HG03097 (cell line): ENCODE measurements at regions not wholly inside any gene's neighbourhood (a gene's known extent, or its start where the extent isn't known, plus 50 kb on each side); places are given as distances from the start of the nearest gene placed in this dataset.
"Not testable (repeated sequence)": the region's sequence is repeated elsewhere in the genome, so short reads cannot be mapped to it uniquely, and the experiment has no call there.

Experiments used
- ATAC-seq: cut with Tn5 transposase; IDR thresholded peaks from one replicate; pipeline ENCODE4 v1.9.1; 2021; ENCODE audit not compliant: unreplicated experiment, low FRiP score

DNA sequence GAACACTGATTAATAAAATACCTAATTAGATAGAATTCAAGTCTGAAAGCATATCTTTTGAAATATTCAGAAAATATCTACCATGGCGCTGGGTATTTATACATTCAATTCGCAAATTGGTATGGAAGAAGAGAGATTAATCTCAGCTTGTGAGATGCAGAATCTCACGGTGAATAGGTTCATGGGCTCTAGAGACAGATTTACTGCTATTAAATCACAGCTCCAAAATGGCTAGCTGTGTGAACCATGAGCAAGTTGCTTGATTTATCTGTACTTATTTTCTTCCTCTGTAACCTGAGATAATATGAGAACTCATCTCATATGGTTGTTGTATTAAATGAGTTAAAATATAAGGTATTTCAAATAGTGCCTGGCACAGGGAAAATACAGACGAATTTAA lies 556.7 kb downstream of the FBXO15 start:
- no peak for ATAC-seq

DNA sequence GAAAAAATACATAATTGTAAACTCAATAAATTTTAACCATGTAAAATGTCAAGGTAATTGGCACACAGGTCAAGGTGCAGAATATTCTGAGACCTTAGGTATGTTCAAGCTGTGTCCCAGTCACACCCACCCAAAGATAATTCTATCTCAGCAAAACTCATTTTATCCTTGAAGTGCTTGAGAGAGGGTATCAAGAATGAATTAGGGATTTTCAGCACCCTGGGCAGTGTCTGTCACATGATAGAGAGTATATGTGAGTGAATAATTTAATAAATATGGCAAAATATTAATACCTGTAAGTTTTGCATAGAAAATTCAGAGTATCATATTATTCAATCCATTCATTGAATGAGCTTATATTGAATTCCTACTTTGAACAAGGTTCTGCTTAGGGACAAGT lies 567.9 kb downstream of the FBXO15 start:
- no peak for ATAC-seq

DNA sequence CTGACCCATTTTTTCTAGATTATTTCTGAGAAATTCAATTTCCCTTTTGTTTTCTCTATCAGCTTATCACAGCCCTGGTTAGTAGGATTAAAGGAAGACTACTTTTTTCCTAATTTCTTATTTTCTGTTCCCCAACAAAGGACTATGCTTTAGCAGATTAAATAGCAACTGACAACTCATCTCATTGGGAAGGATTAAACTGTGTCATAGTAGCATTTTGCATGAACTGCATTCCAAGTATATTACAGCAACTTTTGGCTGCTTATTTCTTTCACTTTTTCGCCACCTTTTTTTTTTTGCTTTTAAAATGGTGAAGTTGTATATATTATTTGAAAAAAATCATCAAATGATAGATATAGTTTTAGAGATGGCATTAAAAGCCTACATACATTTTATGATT lies 570.3 kb downstream of the FBXO15 start:
- ATAC-seq: no peak

DNA sequence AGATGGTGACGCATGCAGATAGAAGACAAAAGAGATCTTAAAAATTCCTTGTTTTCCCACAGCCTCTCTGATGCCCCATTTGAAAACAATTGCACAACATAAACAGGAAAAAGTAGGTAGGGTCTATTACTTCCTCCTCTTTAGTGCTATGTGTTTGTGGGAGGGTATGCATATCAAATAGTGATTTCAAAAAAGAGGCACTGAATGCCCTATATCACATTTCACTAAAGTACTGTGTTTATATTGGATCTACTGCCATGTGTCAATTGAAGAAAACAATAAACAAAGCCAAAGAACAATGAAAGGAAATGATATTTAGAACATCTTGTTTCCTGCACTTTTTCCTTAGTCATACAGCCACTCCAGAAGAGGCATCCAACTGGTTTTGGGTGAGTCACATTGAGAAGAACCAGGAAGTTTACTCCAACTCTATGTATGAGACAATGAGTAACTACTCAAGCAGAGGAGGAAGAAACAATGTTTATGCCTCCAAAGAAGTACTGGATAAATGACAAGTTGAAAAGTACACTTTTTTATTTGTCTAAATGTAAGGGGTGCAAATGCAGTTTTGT lies 583.6 kb downstream of the FBXO15 start:
- no peak for ATAC-seq

DNA sequence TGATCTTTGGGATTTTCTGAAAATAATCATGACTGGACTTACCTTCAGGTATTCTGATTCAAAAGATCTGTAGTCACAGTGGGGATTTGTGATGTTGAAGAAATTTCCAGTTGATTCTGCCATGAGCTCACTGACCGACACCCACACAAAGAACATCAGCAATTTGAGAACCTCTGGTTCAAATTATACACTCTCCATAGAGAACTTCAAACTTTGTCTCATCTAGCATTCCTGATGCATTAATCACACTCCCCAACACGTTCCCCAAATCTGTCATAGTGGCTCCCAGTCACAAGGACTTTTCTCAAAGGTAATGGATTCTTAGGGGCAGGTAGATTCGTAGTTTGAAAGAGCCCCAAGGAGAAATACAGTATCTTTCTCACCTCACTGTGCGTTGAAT lies 584.3 kb downstream of the FBXO15 start:
- no peak for ATAC-seq

DNA sequence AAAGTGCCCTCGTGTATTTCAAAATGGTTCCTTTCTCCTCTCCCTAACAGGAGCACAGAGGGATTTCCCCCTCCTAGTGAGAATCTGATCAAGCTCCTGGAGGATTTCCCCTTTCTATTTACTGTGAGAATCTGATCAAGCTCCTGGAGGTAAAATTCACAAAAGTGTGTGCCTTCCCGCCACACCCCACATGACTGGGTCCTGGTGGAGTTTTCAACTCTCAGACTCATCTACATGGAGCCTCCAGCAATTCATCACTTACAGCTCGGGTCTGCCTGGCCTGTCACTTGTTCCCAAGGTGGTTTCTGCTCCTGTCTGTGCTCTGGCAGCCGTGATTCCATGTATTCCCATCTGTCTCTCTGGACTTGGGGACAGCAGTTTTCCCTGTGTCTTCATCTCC lies 590.7 kb downstream of the FBXO15 start:
- no peak for ATAC-seq

DNA sequence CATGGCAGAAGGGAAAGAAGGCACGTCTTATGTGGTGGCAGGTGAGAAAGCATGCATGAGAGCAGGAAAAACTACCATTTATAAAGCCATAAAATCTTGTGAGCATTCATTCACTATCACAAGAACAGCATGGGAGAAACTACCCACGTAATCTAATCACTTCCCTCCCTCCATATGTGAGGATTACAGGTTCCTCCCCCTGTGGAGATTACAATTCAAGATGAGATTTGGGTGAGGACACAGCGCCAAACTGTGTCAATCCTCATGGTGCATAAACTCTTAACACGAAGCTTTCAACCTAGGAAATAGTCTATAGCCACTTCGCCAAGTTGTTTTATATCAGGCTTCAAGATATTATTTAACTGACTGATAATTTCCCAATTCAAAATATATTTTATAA lies 595.5 kb downstream of the FBXO15 start:
- no peak for ATAC-seq

DNA sequence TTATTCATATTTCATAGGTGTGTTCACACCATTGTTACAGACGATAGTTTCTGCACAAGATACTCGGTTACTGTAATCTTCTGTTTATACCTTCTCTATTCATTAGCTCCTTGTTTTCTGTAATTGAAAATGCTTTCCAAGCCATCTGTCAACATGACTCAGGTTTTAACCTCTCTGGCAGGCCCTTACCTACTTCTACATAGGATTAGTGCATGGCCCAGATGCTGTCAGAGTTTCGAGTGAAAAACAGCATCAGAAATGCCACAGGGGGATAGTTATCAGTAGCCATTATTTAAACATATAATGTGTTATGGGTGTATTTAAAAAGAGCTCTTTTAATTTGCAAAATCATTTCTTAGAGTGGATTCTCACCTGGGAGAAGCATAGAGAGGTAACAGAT lies 596.4 kb downstream of the FBXO15 start:
- ATAC-seq: no peak

DNA sequence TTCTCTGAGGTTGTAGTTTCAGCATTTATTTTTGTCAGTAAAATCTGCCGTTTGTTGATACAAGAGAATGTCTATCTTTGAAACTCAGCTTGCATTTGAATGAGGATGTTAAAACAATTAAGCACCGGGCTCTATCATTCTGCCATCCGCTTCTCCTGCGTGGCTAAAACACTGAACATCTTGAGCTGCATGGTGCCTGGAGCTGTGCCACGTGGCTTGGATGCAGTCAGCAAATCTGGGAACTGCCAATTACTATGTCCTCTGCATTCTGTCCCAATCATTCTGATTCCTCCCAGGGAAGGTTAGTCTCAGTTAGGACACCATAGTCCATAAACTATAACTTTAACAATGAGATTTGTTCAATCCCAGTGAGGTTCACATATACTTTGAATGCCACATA lies 598.4 kb downstream of the FBXO15 start:
- no peak for ATAC-seq

DNA sequence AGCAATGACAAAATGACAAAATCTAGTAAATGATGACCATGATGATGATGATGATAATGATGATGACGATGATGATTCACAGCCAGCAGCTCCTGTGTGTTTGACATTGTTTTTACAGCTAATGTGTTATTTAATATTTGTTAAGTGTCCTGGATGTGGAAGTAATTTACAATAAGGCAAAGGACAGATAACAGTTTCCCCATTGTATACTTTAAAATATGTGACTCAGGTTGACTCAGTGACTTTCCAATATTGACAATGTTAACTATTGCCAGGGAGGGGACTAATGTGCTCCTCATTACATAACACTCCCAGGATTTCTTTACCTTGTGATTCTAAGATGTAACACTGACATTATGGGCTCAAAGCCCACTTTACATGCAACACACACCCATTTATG lies 602.2 kb downstream of the FBXO15 start:
- no peak for ATAC-seq

DNA sequence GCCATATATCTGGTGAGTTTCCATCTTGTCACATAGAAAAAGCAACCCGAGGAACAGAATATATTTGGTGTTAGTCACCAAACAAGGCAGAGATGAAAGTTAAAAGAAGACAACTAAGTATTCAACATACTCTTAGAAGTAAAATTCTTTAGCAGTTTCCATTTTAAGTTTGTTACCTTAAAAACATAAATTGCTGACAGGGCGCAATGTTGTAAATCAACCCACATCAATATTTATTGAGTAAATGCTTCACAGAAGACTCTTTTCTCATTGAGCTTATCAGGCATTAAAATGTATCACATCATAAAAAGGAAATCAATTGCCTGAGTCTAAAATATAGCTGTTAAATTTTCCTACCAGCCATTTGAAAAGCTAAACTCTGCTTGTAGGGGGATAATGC lies 603.0 kb downstream of the FBXO15 start:
- no peak for ATAC-seq

DNA sequence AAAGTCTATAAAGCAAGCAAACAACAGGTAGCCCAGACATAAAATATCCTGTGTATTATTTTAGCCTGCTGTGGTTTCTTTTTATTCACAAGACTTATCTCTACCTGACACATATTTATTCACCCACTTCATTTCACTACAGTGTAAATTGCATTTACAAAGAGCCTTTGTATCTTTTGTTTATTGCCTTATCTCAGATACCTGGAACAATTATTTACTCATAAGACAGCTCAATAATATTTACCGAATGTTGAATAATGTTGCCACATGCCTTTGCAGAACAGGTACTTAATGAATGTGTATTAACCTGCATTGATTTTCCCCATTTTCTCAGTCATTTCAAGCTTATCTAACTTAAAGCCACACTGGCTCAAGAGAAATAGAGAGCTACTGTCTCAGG lies 603.6 kb downstream of the FBXO15 start:
- ATAC-seq: no peak

DNA sequence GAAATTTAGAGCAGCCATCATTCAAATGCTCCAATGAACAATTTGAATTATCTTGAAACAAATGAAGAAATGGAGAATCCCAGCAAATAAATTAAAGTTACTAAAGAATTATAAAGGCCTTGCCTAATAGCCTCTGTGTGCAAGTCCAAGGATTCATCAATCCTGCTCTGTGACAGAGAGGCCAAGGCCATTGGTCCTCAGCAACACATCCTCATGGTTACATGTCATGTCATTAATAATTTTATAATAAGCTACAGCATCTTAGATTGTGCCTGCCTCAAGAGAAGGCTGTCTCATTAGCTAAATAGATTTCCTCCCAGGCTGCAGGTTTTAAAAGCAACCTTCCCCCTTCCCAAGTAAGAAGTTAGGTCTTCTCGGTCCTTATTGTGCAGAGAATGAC lies 611.6 kb downstream of the FBXO15 start:
- ATAC-seq: no peak

DNA sequence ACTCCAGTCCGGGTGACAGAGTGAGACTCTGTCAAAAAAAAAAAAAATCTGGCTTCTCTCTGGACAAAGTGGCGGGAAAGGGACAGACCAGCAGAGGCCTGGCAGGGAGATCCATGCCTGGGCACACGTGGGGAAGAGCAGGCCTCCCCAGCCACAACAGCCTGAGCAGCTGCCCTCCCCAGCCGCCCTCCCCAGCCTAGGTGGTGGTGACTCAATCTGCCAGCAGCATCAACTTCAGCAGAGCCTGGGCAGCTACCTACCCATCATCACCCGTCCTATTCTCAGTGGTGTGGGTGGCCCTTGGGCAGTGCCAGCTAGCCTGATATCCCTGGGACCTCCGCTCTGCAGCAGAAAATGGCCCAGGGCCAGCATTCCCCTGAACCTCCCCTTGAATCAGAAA lies 612.4 kb downstream of the FBXO15 start:
- ATAC-seq: no peak

DNA sequence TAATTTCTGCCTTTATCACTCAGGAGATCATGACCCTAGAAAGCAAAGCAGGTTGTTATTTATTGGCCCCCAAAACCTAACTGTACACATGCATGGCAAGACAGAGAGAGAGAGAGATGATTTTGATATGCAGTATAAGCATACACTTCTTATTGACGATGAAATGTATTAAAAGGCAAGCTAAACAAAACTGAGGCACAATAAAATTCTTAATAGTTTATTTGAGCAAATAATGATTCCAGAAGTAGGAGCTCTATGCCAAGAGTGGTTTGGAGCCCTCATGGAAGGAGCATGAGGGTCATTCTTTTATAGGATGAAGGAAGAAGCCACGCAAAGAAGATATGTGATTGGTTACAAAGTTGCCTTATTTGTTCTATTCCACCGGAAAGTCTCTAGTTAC lies 616.0 kb downstream of the FBXO15 start:
- ATAC-seq: no peak

DNA sequence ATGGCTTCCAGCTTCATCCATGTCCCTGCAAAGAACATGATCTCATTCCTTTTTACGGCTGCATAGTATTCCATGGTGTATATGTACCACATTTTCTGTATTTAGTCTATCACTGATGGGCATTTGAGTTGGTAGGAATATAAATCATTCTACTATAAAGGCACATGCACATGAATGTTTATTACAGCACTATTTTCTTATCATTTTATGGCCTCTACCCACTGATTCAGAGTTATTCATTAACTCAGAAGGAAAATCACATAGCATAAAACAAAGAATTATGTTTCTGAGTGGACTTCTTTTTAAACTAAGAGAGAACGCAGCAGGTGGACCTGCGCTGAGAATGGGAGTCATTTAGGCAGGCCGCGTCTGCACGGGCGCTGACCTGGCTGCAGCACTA lies 619.6 kb downstream of the FBXO15 start:
- ATAC-seq: no peak

DNA sequence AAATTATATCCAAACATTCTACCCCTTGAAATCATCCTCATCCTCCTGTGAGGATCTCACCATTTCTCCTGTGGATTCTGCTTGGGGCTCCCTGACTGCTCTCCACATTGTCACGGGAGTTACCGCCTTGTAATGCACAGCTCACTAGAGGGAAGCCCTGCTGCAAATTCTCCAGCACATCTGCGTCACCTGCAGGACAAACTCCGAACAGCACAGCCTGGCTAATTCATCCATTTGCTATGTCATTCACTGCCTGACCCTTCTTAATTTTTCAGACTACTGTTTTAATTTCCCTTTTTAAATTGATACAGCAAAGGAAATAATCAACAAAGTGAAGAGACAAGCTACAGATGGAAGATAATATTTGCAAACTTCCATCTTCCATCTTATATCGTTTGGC lies 627.4 kb downstream of the FBXO15 start:
- no peak for ATAC-seq

DNA sequence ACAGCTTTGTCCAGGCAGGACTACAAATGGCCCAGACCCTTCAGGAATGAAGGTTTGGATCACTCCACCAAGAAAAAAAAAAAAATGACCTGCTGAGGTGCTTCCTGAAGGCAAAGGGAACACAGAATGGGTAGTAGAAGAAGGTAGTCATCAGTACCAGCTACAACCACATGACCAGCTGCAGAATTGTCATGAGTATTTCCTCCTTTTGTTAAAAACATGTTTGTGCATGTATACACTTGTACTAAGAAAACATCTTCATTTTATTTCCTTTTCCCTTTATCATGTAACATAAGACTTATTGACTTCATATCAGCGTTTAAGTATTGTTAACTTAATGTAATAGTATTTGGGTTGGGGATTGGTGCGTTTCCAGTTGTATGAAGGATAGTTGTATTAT lies 631.6 kb downstream of the FBXO15 start:
- ATAC-seq: not testable (repeated sequence)

DNA sequence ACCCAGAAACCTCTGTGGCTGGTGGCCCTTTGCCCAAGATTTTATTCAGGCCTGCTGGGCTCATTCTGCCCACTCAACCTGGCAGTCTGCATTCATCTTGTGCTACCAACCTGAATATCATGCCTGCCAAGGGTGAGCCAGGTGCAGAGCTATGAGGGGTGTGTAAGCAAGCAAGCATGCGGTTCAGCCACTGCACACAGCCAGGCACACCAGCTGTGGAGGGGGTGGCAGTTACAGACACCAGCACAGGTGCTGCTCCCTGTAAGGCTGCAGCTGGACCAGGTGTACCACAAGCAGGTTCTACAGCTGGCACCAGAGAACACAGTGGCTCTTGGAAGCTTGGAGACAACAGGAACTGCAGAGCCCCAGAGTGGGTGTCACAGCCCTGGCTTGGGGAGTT lies 633.2 kb downstream of the FBXO15 start:
- no peak for ATAC-seq

DNA sequence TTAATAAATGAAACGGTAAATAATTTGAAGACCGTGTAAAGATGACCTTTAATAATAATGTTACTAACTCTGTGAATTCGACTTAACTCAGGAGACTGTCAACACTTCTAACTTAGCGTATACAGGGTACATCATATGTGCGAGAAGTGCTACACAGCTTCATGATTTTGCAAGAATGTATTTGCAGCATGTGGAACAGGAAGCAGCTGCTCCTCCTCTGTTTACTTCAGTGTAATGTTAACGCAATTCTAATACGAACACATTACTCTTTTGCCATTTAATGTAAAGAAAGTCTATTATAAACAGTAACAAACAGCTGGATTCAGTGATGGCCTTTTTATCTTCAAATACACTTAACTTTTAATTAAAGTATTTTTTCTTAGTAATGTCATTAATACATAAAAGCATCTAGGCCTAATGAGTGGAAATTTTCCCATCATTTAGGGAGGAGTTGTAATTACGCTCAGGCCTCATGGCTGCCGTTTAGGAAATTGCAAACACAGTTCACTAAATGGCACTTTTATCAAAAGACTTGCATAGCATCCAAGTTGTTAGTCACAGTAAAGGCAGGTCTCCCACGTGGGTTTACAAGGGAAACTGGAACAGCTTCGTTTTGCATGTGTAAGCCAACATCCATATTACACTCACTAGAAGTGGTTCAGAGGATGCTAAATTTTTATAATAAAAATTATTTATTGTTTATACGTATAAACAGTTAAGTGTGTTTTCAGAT lies 635.7 kb downstream of the FBXO15 start:
- ATAC-seq: no peak

DNA sequence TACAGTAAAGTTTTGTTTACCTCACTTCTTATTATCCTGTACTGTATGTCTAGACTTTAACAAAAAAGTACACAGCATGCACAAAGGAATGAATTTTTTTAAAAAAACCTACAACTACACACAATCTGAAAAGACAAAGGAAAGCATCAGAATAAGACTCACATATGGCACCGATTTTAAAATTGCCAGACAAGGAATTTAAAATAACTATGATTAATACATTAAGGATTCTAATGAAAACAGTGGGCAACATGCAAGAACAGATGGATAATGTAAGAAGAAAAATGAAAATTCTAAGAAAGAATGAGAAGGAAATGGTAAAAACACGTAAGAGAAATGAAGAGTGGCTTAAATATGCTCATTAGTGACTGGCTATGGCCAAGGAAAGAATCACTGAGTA lies 638.2 kb downstream of the FBXO15 start:
- no peak for ATAC-seq

DNA sequence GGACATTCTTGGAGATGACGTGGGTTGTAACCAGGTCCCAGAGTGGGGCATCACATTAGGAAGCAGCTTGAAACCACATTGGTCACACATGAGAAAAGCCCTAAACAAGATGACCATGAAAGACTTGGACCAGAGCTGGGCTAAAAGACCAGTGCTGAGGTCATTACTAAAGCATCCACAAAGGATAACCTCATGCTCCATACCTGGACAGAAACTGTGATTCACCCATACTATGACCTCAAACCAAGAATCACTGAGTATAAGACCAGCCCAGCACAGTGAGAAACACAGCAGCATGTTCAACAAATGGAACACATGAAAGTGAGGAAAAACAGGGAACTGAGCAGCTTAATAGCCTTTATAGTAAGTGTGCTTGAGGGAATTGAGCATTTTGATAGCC lies 635.5 kb upstream of the NETO1 start:
- no peak for ATAC-seq

DNA sequence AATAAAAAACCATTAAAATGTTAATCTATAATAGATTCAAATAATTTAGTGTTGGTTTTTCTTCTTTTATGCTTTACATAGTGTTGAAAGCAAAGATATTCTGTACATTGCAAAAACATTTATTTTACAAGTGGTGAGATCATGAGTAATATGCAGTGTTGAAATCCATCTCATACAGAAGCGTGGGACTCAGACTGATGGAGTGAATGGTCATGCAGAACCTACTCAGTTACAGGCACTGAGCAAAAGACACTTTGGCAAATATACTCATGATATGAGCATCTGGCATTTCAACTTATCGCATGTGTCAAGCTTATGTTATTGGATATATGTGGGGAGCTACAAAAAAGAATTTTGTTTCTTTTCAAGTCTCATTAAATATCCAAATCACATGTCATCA lies 620.2 kb upstream of the NETO1 start:
- no peak for ATAC-seq
